Fibroblast of skin of right biceps (primary cell): ENCODE measurements at regions not wholly inside any gene's neighbourhood (a gene's known extent, or its start where the extent isn't known, plus 50 kb on each side); places are given as distances from the start of the nearest gene placed in this dataset.
A peak's percentile ranks its signal among the peaks of the same experiment; 100 is the strongest.

Experiments
- DNase-seq: peaks from one replicate; pipeline ENCODE4 v3.0.0-alpha.2; 2013

GRCh38 chr15:38648121-38648843 is 83.7 kb upstream of the RASGRP1 start:
- no peak for DNase-seq

GRCh38 chr15:38650384-38650783 is 85.8 kb upstream of the RASGRP1 start:
- DNase-seq: no peak

DNA sequence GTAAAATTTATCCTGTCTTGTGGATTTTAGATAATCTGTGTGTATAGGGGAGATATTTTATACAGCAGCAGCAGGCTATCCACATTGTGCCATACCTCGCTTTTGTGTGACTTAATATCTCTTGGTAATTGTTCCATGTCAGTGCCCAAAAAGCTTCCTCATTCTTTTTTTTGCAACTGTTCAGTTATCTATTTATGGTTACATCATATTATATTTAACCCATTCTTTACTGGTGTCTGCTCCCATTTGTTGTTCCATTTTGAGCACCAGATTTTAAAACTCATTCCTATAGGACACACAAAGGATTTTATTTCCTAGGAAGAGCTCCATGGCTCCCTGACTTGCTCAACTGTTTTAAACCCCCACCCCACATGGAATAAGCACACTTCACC is 86.3 kb upstream of the RASGRP1 start:
- no peak for DNase-seq

GRCh38 chr15:38651328-38652038 is 86.9 kb upstream of the RASGRP1 start:
- no peak for DNase-seq

GRCh38 chr15:38652183-38652794 is 87.7 kb upstream of the RASGRP1 start:
- DNase-seq: no peak

- DNase-seq: no peak
Measured at GRCh38 chr15:38652998-38653397, 88.4 kb upstream of the RASGRP1 start.

DNA sequence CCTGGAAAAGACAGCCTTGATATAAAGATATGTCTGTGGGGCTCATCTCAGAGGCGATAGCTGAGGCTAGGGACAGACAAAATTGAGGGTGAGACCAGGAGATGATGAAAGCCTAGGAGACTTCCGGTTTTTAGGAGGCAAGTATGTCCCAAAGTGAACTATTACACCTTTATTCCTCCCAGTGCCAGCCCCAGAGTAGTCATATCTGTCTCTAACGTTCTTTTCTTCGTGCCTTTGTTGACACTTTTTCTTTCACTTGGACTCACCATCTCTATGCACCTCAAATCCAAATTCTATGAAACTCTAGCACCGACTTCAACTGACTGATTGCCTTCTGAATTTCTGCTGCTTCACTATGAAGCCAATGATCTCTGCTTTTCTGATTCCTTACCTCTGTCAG is 93.8 kb upstream of the RASGRP1 start:
- DNase-seq: no peak

- no peak for DNase-seq
Measured at GRCh38 chr15:38660738-38661137, 96.1 kb upstream of the RASGRP1 start.

DNA sequence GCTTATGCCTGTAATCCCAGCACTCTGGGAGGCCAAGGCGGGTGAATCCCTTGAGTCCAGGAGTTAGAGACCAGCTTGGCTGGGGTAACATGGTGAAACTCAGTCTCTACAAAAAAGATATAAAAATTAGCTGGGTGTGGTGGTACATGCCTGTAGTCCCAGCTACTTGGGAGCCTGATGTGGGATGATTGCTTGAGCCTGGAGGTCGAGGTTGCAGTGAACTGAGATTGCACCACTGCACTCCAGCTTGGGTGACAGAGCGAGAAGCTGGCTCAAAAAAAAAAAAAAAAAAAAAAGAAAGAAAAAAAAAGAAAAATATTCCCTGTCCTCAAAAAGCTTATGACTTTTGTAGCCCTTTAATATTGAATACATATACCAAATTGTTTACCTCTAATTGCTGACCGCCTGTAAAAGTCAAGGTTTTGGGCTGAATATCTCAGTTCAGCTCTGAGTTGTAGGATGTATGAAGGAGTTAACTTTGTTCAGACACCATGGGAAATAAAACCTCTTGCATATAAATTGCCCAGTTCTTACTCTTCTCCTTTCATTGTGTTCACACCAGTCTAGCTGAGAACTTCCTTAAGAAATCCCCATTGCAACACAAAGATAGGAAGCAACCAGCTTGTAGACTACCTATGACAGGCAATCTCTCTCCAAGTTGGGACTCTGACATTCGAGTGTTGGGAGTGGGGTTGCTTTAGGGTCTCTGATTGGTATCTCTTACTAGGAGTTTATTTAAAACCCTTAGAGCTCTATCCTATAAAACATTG is 97.6 kb upstream of the RASGRP1 start:
- DNase-seq: no peak

- no peak for DNase-seq
Measured at GRCh38 chr15:38662805-38663204, 98.2 kb upstream of the RASGRP1 start.

DNA sequence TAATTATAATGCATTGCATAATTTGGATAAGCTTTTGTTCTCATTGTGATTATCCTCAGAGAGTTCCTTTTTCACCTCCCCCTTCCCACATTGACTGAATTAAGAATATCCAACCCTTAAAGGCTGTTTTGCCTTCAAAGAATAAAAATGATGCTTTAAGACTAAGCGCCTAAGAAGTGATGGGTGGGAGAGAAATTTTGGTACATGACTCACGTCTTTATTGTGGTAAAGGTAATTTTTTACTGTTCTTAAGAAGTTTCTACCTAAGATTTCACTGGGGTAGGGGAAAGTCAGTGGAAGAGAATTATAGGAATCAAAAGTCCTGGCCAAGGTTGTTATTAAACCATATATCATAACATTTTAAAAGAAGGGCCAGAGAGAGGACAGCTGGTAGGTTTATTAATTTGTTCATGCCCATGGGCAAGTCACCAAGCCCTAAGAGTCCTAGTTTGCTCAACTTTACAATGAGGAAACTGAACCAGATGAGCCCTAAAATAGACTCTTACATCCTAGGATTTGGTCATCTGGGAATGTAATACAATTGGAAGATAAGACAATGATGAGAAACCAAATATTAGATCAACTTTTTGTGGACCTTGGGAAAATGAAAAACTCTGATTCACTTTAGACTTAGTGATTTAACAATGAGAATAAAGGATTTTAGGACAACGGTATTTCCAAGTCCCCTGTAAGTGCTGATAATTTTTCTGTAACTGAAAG is 101.1 kb upstream of the RASGRP1 start:
- no peak for DNase-seq

GRCh38 chr15:38666865-38667510 is 102.4 kb upstream of the RASGRP1 start:
- DNase-seq: no peak

GRCh38 chr15:38667890-38668850 is 103.6 kb upstream of the RASGRP1 start:
- DNase-seq: no peak

- no peak for DNase-seq
Measured at GRCh38 chr15:38668898-38669391, 104.3 kb upstream of the RASGRP1 start.

DNA sequence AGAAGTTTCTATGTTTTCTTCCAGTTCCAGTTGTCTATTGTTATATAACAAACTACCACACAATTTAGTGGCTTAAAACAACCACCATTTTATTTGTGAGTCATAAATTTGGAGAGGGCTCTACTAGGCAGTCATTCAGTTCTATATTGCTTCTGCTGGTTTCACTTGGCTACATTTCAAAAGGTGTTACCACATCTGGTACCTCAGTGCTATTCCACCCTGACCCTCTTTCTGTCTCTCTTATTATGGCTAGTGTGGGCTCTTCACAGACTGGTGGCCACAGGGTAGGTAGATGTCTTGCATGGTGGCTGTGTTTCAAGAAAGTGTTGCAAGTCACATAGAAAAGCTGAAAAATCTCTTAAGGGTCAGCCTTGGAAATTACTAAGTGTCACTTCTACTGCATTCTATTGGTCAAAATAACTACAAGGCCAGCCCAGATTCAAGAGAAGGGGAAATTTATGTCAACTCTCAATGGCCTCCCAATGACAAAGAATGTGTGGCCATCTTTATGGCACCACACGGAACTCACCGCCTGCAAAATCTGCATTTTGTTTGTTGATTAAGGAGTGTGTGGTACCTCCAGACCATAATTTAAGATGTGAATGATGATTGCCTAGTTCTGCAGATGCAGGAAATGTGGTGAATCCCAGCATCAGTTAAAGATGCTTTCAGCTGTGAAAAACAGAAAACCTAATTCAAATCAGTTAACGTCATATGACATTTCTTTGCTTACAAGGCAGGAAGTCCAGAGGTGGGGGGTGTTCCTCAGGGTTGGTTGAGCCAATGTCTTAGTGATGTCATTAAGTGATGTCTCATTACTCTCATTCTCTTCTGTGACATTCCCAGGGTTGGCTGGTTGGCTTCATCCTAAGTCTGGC is 105.8 kb upstream of the RASGRP1 start:
- peak; percentile 24 for DNase-seq

DNA sequence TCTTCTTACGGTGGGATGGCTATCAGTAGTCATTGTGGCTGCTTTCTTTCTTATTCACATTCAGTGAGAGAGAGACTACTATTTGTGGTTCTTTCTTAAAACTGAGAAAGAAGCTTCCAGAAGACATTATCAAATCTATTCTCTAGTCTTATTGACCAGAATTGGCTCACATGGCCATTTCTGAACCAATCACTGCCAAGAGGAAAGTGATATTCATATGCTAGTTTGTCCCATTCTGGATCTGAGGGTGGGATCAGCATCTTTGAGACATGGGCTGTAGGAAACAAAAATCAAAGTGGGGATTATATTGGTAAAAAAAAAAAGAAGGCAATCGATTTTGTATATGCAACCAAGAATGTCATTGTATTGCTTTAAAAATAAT is 106.4 kb upstream of the RASGRP1 start:
- no peak for DNase-seq

GRCh38 chr15:38671675-38672254 is 107.2 kb upstream of the RASGRP1 start:
- no peak for DNase-seq

- no peak for DNase-seq
Measured at GRCh38 chr15:38672273-38672672, 107.7 kb upstream of the RASGRP1 start.
